Gastrocnemius medialis (tissue), 4 donors: ENCODE measurements at regions not wholly inside any gene's neighbourhood (a gene's known extent, or its start where the extent isn't known, plus 50 kb on each side); places are given as distances from the start of the nearest gene placed in this dataset.
"Not testable (repeated sequence)": the region's sequence is repeated elsewhere in the genome, so short reads cannot be mapped to it uniquely, and the experiment has no call there.

Experiments used
- CTCF ChIP-seq, 5 experiments: fragments of 450-650 bp in 3 of 5; fragments of 200-600 bp in 2 of 5; sonication (generic) in 2 of 5; IDR thresholded peaks in 4 of 5; conservative IDR thresholded peaks in 1 of 5; 1 replicate in 4 of 5; 2 replicates in 1 of 5; pipeline ENCODE4 v1.5.1; 2016 to 2019; ENCODE audit warnings: antibody characterized with exemption in 5 of 5, mild to moderate bottlenecking in 3 of 5, moderate library complexity in 3 of 5
- POLR2A ChIP-seq, 2 donors: fragments of 450-650 bp; IDR thresholded peaks; one replicate each; pipeline ENCODE4 v1.6.1; 2017; ENCODE audit warnings: antibody characterized with exemption in 2 of 2, mild to moderate bottlenecking in 2 of 2, moderate library complexity in 2 of 2

- TF ChIP-seq CTCF (IDR thresholded peaks at IDR 0.05 in 4 of 5, conservative IDR thresholded peaks at IDR 0.05 in 1 of 5); POLR2A (IDR thresholded peaks at IDR 0.05): not testable (repeated sequence)
These were observed 96.9 kb upstream of the NUTM2F start for GRCh38 chr9:94425312-94425711.
